SK-N-SH (cell line): ENCODE measurements at regions not wholly inside any gene's neighbourhood (a gene's known extent, or its start where the extent isn't known, plus 50 kb on each side); places are given as distances from the start of the nearest gene placed in this dataset.

Experiments
- EP300 ChIP-seq, 2 experiments: IDR thresholded peaks; 2 replicates each; pipeline versions ENCODE4 v1.4.0 to v1.6.1; 2012; ENCODE audit warnings: borderline replicate concordance in 1 of 2, low read depth in 1 of 2, low read length in 1 of 2
- EZH2phosphoT487 ChIP-seq: fragments of 200-600 bp; sonication (generic); IDR thresholded peaks from 2 replicates; pipeline ENCODE4 v1.6.1; 2017; ENCODE audit warnings: low read depth, mixed run types, mild to moderate bottlenecking, antibody characterized with exemption, moderate library complexity, borderline replicate concordance
- FOXM1 ChIP-seq: IDR thresholded peaks from 2 replicates; pipeline ENCODE4 v1.4.0; 2012; ENCODE audit warnings: low read depth, mild to moderate bottlenecking
- MXI1 ChIP-seq: IDR thresholded peaks from 2 replicates; pipeline ENCODE4 v1.6.1; 2012; ENCODE audit warnings: mild to moderate bottlenecking, low read depth, low read length, improper control_type of control experiment
- POLR2AphosphoS5 ChIP-seq: IDR thresholded peaks from 2 replicates; pipeline ENCODE4 v1.6.1; 2012; ENCODE audit warnings: low read depth, low read length
- TCF12 ChIP-seq: IDR thresholded peaks from 2 replicates; pipeline ENCODE4 v1.4.0; 2012
- YY1 ChIP-seq: IDR thresholded peaks from 2 replicates; pipeline ENCODE4 v1.4.0; 2012; ENCODE audit warnings: low read depth, mild to moderate bottlenecking
- TF ChIP-seq, protein P1 (sequence below): fragments of 200-600 bp; sonication (generic); IDR thresholded peaks from 2 replicates; pipeline ENCODE4 v1.6.1; 2017; ENCODE audit warnings: antibody characterized with exemption, mild to moderate bottlenecking, moderate library complexity
- TF ChIP-seq, protein P2 (sequence below): IDR thresholded peaks from 2 replicates; pipeline ENCODE4; 2012
- TF ChIP-seq, protein P3 (sequence below): IDR thresholded peaks from 2 replicates; pipeline ENCODE4 v1.4.0; 2012; ENCODE audit warnings: low read depth
- TF ChIP-seq, protein P4 (sequence below): IDR thresholded peaks from 2 replicates; pipeline ENCODE4 v1.4.0; 2012; ENCODE audit warnings: low read depth, borderline replicate concordance

DNA sequence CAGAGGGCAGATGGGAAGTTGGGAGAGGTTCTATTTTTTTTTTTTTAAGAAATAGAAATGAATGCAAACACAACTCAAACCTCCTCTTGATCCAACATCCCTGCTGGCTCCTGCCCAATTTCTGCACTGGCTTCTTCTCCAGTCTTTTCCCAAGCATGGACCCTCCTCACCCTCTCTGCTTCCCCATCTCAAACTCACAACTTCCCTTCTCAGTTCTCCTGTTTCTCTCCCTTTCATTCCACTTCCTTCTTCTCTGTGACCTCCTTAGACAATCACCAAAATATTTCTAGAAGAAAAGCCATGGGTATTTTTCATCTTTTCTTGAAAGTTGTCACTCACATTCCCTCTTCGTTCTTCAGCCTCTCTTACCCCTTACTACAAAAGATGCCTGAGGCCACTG, 85.2 kb upstream of the VPREB1 start:
- TF ChIP-seq YY1: no peak
- TF ChIP-seq, protein P1, sequence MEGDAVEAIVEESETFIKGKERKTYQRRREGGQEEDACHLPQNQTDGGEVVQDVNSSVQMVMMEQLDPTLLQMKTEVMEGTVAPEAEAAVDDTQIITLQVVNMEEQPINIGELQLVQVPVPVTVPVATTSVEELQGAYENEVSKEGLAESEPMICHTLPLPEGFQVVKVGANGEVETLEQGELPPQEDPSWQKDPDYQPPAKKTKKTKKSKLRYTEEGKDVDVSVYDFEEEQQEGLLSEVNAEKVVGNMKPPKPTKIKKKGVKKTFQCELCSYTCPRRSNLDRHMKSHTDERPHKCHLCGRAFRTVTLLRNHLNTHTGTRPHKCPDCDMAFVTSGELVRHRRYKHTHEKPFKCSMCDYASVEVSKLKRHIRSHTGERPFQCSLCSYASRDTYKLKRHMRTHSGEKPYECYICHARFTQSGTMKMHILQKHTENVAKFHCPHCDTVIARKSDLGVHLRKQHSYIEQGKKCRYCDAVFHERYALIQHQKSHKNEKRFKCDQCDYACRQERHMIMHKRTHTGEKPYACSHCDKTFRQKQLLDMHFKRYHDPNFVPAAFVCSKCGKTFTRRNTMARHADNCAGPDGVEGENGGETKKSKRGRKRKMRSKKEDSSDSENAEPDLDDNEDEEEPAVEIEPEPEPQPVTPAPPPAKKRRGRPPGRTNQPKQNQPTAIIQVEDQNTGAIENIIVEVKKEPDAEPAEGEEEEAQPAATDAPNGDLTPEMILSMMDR: no peak
- TF ChIP-seq EP300 (IDR thresholded peaks at IDR 0.05; ENCODE audit: borderline replicate concordance in 1 of 2, low read depth in 1 of 2, low read length in 1 of 2): no peak
- no peak for TF ChIP-seq EZH2phosphoT487
- TF ChIP-seq, protein P2, sequence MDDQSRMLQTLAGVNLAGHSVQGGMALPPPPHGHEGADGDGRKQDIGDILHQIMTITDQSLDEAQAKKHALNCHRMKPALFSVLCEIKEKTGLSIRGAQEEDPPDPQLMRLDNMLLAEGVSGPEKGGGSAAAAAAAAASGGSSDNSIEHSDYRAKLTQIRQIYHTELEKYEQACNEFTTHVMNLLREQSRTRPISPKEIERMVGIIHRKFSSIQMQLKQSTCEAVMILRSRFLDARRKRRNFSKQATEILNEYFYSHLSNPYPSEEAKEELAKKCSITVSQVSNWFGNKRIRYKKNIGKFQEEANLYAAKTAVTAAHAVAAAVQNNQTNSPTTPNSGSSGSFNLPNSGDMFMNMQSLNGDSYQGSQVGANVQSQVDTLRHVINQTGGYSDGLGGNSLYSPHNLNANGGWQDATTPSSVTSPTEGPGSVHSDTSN: no peak
- TF ChIP-seq, protein P3, sequence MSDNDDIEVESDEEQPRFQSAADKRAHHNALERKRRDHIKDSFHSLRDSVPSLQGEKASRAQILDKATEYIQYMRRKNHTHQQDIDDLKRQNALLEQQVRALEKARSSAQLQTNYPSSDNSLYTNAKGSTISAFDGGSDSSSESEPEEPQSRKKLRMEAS: no peak
- no peak for TF ChIP-seq POLR2AphosphoS5
- TF ChIP-seq, protein P4, sequence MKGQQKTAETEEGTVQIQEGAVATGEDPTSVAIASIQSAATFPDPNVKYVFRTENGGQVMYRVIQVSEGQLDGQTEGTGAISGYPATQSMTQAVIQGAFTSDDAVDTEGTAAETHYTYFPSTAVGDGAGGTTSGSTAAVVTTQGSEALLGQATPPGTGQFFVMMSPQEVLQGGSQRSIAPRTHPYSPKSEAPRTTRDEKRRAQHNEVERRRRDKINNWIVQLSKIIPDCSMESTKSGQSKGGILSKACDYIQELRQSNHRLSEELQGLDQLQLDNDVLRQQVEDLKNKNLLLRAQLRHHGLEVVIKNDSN: no peak
- no peak for TF ChIP-seq MXI1
- no peak for TF ChIP-seq FOXM1
- no peak for TF ChIP-seq TCF12
